ENCODE measurements at regions not wholly inside any gene's neighbourhood (a gene's known extent, or its start where the extent isn't known, plus 50 kb on each side); places are given as distances from the start of the nearest gene placed in this dataset.

GRCh38 chrX:20664131-20664530 is 397.4 kb upstream of the RPS6KA3 start:
- no peak for TF ChIP-seq POLR2A (IDR thresholded peaks at IDR 0.05; ENCODE audit: low read length)
- no peak for TF ChIP-seq GATA1 (IDR thresholded peaks at IDR 0.05; ENCODE audit: low read depth, low read length)
